Tibial nerve (tissue), 4 donors: ENCODE measurements at regions not wholly inside any gene's neighbourhood (a gene's known extent, or its start where the extent isn't known, plus 50 kb on each side); places are given as distances from the start of the nearest gene placed in this dataset.

ENCODE experiments used
- DNase-seq, 2 donors: peaks; one replicate each; pipeline ENCODE4 v3.0.0-alpha.2; 2019; ENCODE audit warnings: low spot score in 2 of 2
- H3K27ac ChIP-seq, 4 donors: fragments of 200-600 bp; sonication (generic) in 3 of 4; one replicate each; pipeline ENCODE4 v1.5.1; 2017 to 2019; ENCODE audit warnings: mild to moderate bottlenecking in 1 of 4
- H3K27me3 ChIP-seq, 2 donors: fragments of 200-600 bp; sonication (generic) in 1 of 2; one replicate each; pipeline versions ENCODE4 v1.5.1 to v1.6.0; 2017 to 2019
- H3K36me3 ChIP-seq, 3 donors: fragments of 200-600 bp; sonication (generic); one replicate each; pipeline ENCODE4 v1.5.1; 2018 to 2019
- H3K4me1 ChIP-seq, 4 donors: fragments of 200-600 bp; sonication (generic) in 3 of 4; one replicate each; pipeline ENCODE4 v1.5.1; 2017 to 2019
- H3K4me3 ChIP-seq, 4 donors: fragments of 200-600 bp; sonication (generic) in 3 of 4; one replicate each; pipeline ENCODE4 v1.5.1; 2017 to 2019; ENCODE audit warnings: mild to moderate bottlenecking in 1 of 4, moderate library complexity in 1 of 4
- H3K9me3 ChIP-seq, 4 donors: fragments of 200-600 bp; sonication (generic) in 3 of 4; one replicate each; pipeline ENCODE4 v1.5.1; 2017 to 2019
- EP300 ChIP-seq, 2 donors: sonication (generic); formaldehyde crosslinking; IDR thresholded peaks; one replicate each; pipeline ENCODE4 v1.6.1; 2017; ENCODE audit warnings: antibody characterized with exemption in 2 of 2, mild to moderate bottlenecking in 1 of 2
- POLR2A ChIP-seq, 2 donors: fragments of 450-650 bp; IDR thresholded peaks; one replicate each; pipeline ENCODE4 v1.6.1; 2017; ENCODE audit warnings: antibody characterized with exemption in 2 of 2, mild to moderate bottlenecking in 2 of 2, moderate library complexity in 2 of 2
- WGBS, 2 donors: methylation state at CpG; one replicate each; pipeline ENCODE4 v1.1.5; 2018; 5-methylcytosine and 5-hydroxymethylcytosine counted together
- TF ChIP-seq, protein P1 (sequence below), 5 experiments: fragments of 200-600 bp in 3 of 5; fragments of 450-650 bp in 2 of 5; sonication (generic) in 3 of 5; IDR thresholded peaks; one replicate each; pipeline ENCODE4 v1.5.1; 2016 to 2019; ENCODE audit warnings: antibody characterized with exemption in 5 of 5, mild to moderate bottlenecking in 3 of 5, moderate library complexity in 2 of 5

DNA sequence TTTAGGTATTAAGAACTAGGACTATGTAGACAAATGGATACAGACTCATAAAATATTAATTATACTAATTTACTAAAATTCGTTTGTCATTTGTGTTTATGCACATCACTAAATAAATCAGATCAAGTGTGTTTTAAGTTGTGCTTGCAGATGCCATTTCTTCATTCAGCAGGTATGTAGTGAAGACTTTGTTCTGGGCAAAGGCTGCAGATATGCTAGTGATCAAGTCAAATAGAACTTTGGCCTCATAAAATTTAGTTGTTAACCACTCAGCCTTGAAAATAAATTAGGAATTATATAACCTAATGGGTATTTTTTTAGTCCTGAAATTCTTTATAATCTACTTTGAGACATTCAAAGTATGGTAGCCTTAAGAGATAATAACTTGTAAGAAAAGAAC, 80.4 kb upstream of the TRPC4 start:
- no peaks in the 10 kb centered on the region for H3K4me1 ChIP-seq
- no peak for TF ChIP-seq EP300 (IDR thresholded peaks at IDR 0.05)
- TF ChIP-seq, protein P1, sequence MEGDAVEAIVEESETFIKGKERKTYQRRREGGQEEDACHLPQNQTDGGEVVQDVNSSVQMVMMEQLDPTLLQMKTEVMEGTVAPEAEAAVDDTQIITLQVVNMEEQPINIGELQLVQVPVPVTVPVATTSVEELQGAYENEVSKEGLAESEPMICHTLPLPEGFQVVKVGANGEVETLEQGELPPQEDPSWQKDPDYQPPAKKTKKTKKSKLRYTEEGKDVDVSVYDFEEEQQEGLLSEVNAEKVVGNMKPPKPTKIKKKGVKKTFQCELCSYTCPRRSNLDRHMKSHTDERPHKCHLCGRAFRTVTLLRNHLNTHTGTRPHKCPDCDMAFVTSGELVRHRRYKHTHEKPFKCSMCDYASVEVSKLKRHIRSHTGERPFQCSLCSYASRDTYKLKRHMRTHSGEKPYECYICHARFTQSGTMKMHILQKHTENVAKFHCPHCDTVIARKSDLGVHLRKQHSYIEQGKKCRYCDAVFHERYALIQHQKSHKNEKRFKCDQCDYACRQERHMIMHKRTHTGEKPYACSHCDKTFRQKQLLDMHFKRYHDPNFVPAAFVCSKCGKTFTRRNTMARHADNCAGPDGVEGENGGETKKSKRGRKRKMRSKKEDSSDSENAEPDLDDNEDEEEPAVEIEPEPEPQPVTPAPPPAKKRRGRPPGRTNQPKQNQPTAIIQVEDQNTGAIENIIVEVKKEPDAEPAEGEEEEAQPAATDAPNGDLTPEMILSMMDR (IDR thresholded peaks at IDR 0.05) = no peak
- no peak for TF ChIP-seq POLR2A (IDR thresholded peaks at IDR 0.05)
- 55 to 56% methylated on average over 1 of the region's 1 CpG for WGBS, 2 donors
- no peak overlapping the region for H3K4me3 ChIP-seq
- peaks cover 0 to 5% (median 0%) of the 10 kb centered on the region in 4 donors for H3K9me3 ChIP-seq
- DNase-seq = no peak
- no peaks in the 10 kb centered on the region for H3K36me3 ChIP-seq
- no peaks in the 10 kb centered on the region for H3K27me3 ChIP-seq
- no peak overlapping the region for H3K27ac ChIP-seq

DNA sequence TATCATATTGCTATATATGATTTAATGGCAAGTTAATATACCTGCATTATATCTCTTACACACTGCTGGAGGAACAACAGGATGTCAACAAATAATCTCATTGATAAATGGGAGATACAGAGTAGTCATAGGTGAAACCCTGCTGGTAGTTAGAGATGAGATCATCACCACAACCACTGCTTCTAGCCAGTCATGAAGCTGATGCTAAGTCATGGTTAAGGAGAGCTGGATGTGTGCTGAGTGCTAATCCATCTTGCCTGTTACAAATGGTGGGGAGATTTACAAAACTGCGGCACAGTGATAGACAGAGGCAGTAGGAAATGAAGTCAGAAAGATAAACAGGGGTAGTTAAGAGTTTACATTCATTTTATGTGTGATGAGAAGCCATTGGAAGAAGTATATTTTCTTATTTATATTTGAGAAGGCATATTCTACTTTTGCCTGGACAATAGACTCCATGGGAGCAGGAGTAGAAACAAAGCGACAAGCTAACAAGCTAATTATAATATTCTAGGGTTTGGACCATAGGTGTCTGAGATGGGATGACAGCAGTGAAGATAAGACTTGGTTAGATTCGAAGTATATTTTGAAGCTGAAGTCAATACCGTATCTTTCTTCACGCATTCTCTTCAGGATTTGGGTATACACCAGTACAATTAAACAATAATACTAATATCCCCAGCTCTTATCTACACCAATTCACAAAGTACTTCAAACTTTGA, 78.0 kb upstream of the TRPC4 start:
- Histone ChIP-seq H3K36me3 (no peaks in the 10 kb centered on the region), H3K4me3 (no peak overlapping the region), H3K27ac (no peak overlapping the region), H3K9me3 (peaks cover 0 to 5% (median 0%) of the 10 kb centered on the region in 4 donors), H3K27me3 (no peaks in the 10 kb centered on the region), H3K4me1 (no peaks in the 10 kb centered on the region)
- 95 to 97% methylated on average over 5 of the region's 5 CpGs for WGBS, 2 donors
- TF ChIP-seq POLR2A (IDR thresholded peaks at IDR 0.05) = no peak
- TF ChIP-seq EP300 (IDR thresholded peaks at IDR 0.05) = no peak
- TF ChIP-seq, protein P1 (IDR thresholded peaks at IDR 0.05) = no peak
- DNase-seq = no peak

DNA sequence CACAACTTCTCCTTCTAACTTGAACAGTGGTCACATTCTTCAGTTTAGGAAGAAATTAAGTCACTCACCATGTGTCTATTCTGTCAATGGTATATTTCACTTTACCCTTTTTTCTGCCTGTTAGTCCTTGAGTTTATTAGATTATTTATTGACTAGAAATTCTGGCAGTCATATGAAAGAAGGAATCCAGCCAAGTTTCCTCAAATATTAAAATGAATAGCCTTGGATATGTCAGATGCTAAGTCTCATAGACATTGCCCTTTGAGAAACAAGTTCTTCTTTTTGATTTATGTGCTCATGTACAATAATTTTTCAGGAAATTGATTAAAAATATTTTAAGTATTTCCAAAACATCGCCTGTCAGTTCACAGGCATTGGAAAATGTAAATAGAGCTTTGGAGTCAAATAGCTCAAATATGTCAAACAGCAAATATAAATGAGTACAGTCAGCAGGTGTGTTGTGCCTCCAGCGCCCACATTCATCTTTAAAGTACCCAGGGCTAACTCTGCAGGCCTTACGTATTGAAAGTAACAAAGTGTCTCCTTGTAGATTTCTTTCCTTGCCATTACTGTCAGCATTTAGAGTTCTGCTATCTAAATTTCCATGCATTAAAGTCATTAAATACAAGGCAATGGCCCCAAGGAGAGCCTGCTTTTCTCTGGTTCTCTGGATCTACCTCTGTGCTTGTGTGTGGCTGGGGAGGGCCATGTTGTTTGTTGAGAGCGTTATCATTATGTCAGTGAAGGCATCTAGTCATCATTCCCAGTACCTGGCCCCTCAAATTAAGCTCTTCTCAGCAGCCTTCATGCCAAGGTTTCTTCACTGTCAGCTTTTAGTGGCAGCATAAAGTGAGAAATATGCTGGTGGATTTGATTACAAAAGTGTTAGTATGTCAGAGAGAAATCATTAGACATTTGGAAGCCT, 76.3 kb upstream of the TRPC4 start:
- Histone ChIP-seq H3K36me3 (no peaks in the 10 kb centered on the region), H3K27ac (no peak overlapping the region), H3K9me3 (no peaks in the 10 kb centered on the region), H3K4me1 (no peaks in the 10 kb centered on the region), H3K27me3 (no peaks in the 10 kb centered on the region), H3K4me3 (no peak overlapping the region)
- 71 to 80% methylated on average over 4 of the region's 4 CpGs for WGBS, 2 donors
- TF ChIP-seq EP300 (IDR thresholded peaks at IDR 0.05) (no peak), POLR2A (IDR thresholded peaks at IDR 0.05) (no peak)
- TF ChIP-seq, protein P1 (IDR thresholded peaks at IDR 0.05) = no peak
- no peak for DNase-seq

DNA sequence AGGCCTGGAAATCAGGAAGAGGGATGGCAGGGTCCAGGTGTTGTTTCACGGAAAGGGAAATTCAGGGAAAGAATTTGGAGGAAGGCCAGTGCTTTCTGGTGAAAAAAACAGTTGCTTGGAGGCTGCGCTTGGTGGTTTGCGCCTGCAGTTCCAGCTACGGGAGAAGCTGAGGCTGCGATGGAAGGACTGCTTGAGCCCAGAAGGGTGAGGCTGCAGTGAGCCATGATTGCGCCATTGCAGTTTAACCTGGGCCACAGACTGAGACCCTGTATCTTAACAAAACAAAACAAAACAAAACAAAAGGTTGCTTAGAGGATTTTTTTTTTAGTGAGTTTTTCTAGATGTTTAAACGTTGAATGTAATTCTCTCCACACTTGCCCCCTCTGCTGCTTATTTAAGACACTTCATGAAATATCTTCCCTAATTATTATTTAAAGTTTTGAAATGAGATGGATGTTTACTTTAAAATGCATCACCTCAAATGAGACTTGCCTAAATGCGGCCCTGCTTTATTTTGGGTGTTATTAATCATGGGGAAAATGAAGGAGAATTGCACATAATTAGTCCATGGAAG, 75.4 kb upstream of the TRPC4 start:
- H3K27ac ChIP-seq = no peak overlapping the region
- no peak for DNase-seq
- TF ChIP-seq, protein P1 (IDR thresholded peaks at IDR 0.05) = no peak
- TF ChIP-seq POLR2A (IDR thresholded peaks at IDR 0.05) (no peak), EP300 (IDR thresholded peaks at IDR 0.05) (no peak)
- no peak overlapping the region for H3K4me3 ChIP-seq
- no peaks in the 10 kb centered on the region for H3K4me1 ChIP-seq
- no peaks in the 10 kb centered on the region for H3K36me3 ChIP-seq
- 80 to 81% methylated on average over 8 of the region's 8 CpGs for WGBS, 2 donors
- no peaks in the 10 kb centered on the region for H3K27me3 ChIP-seq
- H3K9me3 ChIP-seq = no peaks in the 10 kb centered on the region
